ENCODE measurements at regions not wholly inside any gene's neighbourhood (a gene's known extent, or its start where the extent isn't known, plus 50 kb on each side); places are given as distances from the start of the nearest gene placed in this dataset.

GRCh38 chr10:133026726-133027395, 60.9 kb upstream of the ADGRA1 start:
- intact Hi-C loops (cut with DNase I; ENCODE audit: low total_unique reads), result no loop called here
- 69 to 73% methylated on average over 4 to 14 of the region's 22 CpGs for WGBS, 2 donors
- DNase-seq (ENCODE audit: low spot score in 2 of 2), result no peak
- TF ChIP-seq POLR2A (IDR thresholded peaks at IDR 0.05) (no peak), CTCF (IDR thresholded peaks at IDR 0.05) (no peak)
- H3K4me3 ChIP-seq (ENCODE audit: low read depth, poor library complexity, severe bottlenecking), result no peak overlapping the region

GRCh38 chr10:133026171-133026570, 61.6 kb upstream of the ADGRA1 start:
- intact Hi-C loops (cut with DNase I; ENCODE audit: low total_unique reads), result no loop called here
- 70 to 81% methylated on average over 10 of the region's 10 CpGs for WGBS, 2 donors
- no peak overlapping the region for H3K4me3 ChIP-seq (ENCODE audit: low read depth, poor library complexity, severe bottlenecking)
- no peak for DNase-seq (ENCODE audit: low spot score in 2 of 2)
- TF ChIP-seq POLR2A (IDR thresholded peaks at IDR 0.05), result no peak
- TF ChIP-seq CTCF (IDR thresholded peaks at IDR 0.05), result no peak

GRCh38 chr10:133025558-133026090, 62.1 kb upstream of the ADGRA1 start:
- 59 to 65% methylated on average over 12 to 13 of the region's 13 CpGs for WGBS, 2 donors
- intact Hi-C loops (cut with DNase I; ENCODE audit: low total_unique reads), result no loop called here
- no peak for DNase-seq (ENCODE audit: low spot score in 2 of 2)
- TF ChIP-seq POLR2A (IDR thresholded peaks at IDR 0.05) (no peak), CTCF (IDR thresholded peaks at IDR 0.05) (no peak)
- H3K4me3 ChIP-seq (ENCODE audit: low read depth, poor library complexity, severe bottlenecking), result no peak overlapping the region

GRCh38 chr10:133024704-133025557, 62.8 kb upstream of the ADGRA1 start:
- DNase-seq (ENCODE audit: low spot score in 2 of 2), result no peak
- 54 to 61% methylated on average over 33 to 34 of the region's 34 CpGs for WGBS, 2 donors
- H3K4me3 ChIP-seq (ENCODE audit: low read depth, poor library complexity, severe bottlenecking), result no peak overlapping the region
- intact Hi-C loops (cut with DNase I; ENCODE audit: low total_unique reads), result no loop called here
- TF ChIP-seq CTCF (IDR thresholded peaks at IDR 0.05) (no peak), POLR2A (IDR thresholded peaks at IDR 0.05) (no peak)

GRCh38 chr10:133023216-133023843, 64.4 kb upstream of the ADGRA1 start:
- WGBS, 2 donors, result 89 to 91% methylated on average over 30 to 31 of the region's 31 CpGs
- intact Hi-C loops (cut with DNase I; ENCODE audit: low total_unique reads), result no loop called here
- no peak overlapping the region for H3K4me3 ChIP-seq (ENCODE audit: low read depth, poor library complexity, severe bottlenecking)
- no peak for DNase-seq (ENCODE audit: low spot score in 2 of 2)
- TF ChIP-seq POLR2A (IDR thresholded peaks at IDR 0.05) (no peak), CTCF (IDR thresholded peaks at IDR 0.05) (no peak)
